Activated CD4-positive, alpha-beta T cell treated with anti-CD3 and anti-CD28 coated beads, Interleukin-2, Interleukin-4, amounts not matched to agents 100 ng/mL and 50 ng/mL, durations not matched to agents 16 hours and 8 hours (primary cell): ENCODE measurements at regions not wholly inside any gene's neighbourhood (a gene's known extent, or its start where the extent isn't known, plus 50 kb on each side); places are given as distances from the start of the nearest gene placed in this dataset.

Experiments used
- DNase-seq: peaks from one replicate; pipeline ENCODE4 v3.0.0-alpha.2; 2020; ENCODE audit warnings: low spot score

DNA sequence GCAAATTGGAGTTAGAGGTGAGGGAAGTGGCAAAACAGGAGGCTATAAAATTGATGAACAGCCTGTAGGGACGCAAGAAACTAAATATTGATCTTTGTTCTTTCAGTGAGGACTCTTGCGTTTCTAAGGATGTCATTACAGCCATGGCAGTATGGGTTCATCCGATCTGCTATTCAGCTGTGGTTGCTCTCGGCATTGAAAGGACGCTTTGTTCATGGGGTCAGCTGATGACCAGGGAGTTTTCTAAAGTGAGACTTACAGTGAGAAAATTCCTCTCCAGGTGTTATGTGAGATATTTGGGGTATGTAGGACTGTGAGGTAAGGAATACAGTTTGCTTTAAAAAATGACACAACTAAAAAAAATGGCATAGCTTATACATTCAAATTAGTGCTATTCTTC is 52.7 kb upstream of the PELI1 start:
- DNase-seq = no peak

DNA sequence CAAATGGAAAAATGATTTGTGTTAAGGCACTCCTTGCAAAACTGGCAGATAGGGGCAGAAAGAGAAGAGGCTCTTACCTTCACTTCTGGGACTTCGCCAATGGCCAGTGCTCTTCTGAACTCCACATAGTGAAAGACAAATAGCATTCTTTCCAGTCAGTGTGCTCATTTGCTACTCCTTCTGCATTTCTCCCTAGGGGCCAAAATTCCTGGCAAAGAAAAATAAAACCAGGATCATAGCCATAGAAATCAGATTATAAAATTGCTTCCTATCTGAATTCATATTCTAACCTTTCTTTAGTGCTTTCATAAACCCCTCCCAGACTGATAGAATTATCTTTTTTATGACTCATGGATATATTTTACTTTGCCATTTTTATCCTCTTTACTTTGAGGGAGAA is 56.9 kb upstream of the PELI1 start:
- no peak for DNase-seq

DNA sequence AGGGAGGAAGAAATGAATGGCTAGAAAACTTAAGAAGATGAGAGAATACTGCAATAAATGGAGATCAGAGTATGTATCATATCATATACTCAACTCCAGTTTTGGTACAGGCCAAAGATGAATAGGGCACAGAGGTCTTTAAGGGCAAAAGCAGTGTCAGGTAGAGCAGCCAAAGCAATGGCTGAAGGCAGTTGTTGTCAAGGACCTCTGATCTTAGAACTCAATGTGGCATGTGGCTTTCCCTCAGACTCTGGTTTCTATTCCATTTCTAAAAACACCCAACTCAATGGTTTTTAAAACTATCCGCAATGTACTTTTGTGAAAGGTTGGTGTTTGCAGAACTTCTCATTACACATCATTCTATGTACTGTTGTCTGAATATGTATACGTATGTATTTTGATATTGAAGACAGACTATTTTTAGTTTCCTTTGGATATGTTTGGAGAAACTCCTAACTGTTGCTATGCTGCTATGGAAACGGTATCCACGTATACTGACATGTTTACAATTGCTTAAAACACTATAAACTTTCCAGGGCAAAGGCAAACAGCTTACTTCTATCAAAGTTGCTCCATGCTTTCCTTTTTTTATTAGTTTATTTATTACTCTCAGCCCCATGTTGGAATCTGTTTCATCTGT is 58.1 kb upstream of the PELI1 start:
- no peak for DNase-seq

DNA sequence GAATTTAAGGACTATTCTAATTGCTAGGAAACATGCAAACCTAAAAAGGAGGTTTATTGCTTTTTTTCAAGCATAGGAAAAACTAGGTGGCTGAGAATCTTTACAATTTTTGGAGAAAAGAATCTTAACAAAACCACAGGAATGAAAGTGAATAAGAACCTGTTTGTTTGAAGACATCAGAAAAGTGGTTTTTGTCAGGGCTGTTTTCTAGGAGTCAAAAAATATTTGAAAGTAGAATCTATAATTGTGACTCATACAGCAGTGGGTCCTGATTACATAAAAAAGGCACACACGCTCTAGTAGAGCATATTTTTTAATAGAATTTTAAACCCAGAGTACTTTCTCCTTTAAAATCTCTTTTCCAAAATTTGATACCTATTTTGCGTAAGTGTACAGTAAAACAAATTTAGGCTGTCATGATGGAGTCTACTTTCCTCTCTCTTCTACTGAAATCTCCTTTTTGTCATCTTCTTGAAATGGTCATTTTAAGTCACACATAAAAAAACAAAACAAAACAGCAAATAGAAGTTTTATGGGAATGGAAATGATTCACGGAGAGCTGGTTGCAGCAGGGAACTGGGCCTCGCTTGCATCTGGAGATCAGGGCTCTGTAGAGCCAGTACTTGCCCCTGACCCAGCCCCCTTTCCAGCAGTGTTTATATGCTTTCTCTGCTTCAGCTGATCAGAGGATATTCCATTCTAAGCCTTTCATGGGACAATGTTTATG is 59.1 kb upstream of the PELI1 start:
- no peak for DNase-seq

DNA sequence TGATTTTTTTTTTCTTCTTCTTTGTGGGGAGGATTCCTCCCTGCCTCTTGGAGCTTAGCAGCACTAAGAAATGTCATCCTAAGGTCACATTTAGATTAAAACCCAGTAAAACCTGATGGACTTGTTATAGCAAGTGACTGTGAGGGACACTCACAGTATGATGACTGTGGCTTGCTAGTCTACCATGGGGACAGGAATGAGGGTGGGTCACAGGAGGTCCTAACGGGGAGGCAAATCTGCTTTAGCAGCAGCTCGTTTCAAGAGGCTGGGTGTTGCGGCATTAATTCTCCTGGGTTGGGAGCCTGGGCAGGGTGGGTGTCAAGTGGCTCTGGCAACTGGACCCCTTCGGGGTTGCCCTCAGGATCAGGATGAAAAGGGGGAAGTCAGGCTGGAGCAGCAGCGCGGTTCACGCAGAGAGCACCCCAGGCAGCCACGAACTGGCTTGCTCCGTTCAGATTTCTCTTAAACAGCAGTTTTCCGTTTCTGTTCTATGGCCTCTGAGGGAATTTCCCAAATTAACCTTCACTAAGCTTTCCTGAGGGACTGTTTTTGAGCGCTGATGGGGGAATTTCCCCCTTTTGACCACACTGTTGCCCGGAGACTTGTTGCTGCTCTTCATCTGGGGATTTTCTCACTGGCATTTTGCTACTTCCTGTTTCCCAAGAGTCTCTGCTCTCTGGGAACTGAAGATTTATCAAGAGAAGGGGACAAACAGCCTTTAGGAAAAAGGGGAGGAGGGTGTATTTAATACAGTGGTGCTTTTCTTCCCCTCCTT is 59.8 kb upstream of the PELI1 start:
- DNase-seq = peak; percentile 75

DNA sequence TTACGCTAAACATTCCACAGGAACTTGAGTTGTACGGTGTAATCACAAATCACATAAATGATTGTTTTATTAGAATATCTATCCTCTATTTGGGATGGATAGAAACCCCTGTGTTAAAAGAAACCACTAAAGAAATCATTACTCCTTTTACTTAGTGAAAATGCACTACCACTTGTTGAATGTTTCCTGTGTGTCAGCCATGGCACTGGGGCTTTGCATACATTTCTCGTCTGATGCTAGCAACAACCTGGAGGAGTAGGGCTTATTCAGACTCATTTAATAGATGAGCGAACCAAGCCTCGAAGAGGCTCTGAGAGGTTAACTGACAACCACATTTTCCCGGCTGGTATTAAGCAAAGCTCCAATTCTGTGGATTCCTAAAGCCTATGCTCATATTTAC is 60.5 kb upstream of the PELI1 start:
- DNase-seq = no peak

DNA sequence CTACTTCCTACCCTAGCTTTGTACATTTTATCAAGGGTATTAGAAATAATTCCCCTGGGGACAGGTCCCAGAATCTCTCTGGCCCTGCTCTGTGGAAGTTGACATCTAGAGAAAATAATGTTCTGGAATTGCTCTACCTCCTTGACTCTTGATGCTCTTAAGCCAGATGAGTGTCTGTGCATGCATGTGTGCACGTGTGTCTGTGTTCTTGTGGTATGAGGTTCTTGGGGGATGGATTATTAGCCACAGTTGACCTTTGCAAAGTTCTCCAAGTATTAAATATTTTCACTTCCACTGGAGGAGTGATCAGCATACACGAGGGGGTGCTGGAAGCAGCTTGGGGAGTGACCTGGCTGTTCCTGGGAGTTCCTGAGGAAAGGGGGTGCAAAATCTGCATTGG is 61.2 kb upstream of the PELI1 start:
- no peak for DNase-seq

DNA sequence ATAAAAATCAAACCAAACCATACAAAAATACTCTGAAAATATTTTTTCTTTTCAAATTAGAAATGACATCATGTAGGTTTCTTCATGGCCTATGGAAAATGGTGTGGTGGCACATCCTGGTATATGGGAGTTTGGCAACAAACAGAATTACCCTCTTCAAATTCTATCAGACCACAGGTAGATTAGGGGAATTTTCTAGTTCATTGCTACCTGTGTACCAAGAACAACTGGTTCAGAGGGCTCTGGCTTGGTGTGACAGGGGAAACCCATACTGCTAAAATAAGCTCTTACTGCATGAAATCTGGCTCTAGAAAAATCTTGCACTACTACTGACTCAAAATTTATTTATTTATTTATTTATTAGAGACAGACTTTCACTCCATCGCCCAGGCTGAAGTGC is 63.4 kb upstream of the PELI1 start:
- no peak for DNase-seq

DNA sequence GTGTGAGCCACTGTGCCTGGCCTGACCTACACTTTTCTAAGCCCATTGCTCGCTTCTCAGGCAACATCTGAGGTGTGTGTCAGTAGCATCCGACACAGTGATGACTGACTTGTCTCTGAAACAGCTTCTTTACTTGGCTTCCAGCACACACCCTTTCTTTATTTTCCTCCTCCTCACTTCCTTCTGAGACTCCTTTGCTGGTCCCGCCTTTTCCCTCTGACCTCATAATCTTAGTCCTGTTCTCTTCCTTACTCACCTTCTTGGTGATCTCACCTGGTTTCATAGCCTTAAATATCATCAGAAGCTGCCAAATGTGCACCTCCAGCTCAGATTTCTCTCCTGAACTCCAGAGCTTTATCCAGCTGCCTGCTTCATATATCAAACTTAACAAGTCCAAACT is 66.6 kb upstream of the PELI1 start:
- DNase-seq = no peak

DNA sequence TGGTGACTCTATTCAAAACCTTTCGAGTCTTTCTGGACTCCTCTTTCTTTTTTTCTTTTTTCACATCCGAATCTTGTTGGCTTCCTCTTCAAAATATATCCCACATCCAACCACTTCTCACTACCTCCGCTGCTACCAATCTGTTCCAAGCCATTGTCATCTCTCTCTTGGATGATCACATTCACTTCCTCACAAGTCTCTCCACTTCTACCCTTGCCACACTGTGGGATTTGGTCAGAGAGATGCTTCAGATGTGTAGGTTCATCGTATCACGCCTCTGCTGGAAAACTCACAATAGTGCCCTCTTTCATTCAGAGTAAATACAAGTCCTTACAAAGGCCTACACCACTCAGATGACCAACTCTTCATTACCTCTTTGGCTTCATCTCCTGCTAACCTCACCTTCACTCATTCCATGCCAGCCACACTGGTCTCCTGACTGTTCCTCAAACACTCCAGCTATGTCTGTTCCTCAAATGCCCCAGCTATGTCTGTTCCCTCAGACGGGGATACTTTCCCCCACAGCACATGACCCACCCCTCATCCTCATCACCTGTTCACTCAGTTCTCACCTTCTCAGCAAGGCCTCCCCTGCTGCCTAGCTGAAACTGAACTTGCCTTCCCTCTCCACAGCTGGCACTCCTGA is 67.2 kb upstream of the PELI1 start:
- DNase-seq = no peak

DNA sequence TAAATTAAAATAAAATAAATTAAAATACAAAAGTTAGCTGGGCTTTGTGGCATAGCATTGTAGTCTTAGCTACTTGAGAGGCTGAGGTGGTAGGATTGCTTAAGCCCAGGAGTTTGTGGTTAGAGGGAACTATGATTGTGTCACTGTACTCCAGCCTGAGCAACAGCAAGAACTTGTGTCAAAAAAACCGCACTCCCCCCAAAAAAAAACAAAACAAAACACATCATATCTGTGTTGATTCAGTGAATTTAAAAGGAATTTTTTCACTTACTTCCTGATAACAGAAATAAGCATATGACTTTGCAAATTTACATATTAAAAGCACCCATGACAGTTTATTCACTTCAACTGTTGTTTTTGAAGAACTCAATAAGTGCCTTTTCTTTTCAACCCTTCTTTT is 68.1 kb upstream of the PELI1 start:
- peak; percentile 66 for DNase-seq

DNA sequence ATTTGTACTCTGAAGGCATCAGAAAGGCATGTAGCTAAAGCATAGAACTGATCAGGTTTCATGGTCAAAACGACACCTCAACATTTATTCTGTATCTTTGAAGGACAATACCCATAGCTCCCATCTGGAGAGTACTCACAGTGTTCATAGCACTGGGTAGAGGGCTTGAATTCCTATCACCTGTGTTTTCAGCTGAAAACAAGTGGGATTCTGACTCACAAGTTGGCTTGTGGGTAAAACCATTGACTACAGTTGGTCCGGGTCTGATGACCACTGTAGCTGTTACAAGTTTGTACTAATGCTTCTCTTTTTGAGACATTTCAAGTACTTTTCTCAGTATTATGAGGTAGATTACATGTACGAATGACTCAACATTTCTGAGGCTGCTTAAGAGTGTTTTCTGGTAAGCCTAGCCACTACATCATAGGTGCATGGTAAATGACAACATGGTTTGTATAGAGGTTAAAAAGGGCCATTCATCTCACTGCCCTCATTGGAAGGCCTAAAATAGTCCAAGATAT is 68.6 kb upstream of the PELI1 start:
- peak; percentile 92 for DNase-seq

DNA sequence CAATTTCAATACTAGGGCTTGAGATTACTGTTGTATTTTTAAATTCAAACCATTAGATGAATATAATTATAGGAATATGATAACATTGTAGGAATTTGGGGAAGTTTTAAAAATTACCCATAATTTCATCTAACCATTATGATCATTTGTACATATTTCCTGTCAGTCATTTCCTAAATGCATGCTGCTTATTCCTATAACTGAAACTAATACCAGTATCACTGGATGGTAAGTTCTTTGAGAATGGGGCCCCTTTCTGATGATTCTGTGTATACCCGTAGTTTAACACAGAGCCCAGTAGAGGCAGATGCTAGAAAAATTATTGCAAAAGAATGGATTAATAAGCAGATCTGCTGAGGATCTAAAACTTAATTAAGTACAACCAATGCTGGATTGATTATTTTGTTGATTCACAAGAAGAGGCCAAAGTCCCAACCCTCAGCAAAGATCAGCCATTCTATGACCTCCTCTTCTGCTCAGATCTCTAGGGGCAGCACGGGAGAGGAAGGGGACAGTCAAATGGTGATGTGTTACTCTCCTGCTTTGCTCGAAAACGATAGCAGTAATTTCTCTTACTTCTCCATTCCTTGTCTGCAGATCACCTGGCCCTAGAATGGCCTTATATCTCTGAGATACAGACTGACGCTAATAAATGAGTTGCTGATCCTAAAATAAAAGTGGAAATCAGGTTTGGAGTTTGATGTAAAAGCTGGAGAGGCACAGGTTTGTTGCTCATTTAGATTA is 69.5 kb upstream of the PELI1 start:
- DNase-seq = peak; percentile 54

DNA sequence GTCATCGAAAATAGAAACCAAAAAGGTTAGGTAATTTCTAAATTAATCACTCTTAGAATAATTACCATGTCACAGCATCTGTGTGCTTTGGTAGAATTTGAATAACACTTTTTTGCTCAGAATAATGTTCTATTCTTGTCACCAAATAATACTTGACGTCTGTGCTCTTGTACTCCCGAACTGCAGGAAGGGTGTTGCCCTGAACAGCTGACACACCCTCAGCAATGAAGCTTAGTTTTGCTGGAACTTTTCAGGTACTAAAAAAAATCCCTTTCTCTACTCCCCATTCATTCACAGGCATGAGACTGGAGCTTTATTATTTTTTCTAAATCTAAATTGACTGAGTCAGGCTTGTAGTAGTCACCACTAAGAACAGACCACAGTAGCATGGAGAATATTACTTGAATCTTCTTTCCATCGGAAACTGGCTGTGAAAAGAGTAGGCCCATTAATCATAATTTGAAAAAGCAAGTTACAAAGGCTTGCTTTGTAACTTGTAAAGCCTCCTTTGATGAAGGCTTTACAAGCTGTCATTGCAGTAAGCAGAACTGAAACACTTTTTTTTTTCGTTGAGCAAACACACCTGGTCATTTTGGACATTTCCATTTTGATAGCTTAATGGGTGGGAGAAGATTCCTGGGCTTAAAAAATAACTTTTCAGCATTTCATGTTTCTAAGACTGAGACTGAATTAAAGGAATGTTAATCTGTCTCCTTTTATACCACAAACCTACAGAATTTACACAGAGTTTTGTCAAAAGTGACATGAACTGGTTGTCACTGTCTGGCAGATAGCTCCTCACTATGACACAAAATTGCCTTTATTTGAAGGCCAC is 70.3 kb upstream of the PELI1 start:
- peak; percentile 76 for DNase-seq

DNA sequence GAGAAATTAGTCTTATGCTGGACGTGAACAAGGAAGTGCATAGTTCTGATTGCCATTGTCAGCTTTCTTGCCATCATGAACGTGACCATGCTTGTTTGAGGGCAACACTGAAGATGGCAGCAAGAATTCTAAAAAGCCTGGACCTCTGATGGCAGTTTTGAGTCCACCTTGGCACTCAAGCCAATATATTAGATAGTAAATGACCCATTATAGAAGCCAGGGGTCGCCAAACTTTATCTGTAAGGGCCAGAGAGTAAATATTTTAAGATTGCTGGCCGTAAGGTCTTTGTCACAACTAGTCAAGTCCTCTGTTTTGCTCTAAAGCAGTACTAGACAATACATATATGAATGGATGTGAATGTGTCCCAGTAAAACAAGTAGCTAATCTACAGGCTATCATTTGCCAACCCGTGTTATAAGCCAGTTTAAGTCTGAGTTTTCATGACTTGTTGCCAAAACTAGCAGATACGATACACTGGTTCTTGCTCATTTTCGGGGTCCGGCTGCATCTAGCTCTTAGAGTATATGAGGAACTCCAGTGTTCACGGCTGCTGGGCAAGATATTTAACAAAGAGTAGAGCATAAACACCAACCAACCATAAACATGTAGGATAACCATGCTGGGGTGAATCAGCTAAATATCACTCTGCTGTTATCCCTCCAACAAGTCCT is 73.1 kb upstream of the PELI1 start:
- DNase-seq = no peak

DNA sequence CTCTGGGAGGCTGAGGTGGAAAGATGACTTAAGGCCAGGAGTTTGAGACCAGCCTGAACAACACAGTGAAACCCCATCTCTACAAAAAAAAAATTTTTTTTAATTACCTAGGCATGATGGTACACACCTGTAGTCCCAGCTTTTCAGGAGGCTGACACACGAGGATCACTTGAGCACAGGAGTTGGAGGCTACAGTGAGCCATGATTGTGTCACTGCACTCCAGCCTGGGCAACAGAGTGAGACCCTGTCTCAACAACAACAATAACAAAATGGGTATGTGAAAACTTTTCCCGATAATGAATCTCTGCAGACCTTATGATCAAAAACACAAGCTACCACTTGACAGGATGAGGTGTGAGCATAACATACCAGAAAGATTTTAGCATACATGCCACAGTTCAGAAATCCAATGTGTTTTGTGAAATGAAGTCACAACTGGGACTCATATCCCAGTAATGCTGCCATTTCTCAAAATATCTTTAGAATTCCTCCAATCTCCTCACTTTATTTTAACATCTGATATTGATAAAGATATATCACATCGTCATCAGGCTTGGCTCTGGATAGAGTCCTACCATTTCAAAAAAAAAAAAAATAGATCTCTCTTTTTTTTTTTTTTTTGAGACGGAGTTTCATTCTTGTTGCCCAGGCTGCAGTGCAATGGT is 74.0 kb upstream of the PELI1 start:
- DNase-seq = no peak

DNA sequence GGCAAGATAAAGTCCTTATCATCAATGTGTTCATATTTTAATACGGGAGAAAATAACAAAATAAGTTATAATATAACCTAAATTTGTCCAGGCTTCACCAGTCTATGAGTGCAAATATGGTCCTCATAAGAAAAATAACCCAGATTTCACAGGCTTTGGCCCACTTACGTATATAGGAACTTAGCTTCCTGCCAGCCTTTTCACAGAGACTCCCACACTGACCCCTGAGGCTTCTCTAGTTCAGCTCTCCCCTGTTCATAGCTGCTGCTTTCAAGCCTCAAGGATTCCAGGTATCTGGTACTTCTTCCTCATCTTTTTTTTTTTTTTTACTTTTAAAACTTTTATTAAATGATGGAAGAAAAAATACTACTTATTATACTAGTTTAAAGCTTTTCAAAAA is 74.9 kb upstream of the PELI1 start:
- DNase-seq = no peak

DNA sequence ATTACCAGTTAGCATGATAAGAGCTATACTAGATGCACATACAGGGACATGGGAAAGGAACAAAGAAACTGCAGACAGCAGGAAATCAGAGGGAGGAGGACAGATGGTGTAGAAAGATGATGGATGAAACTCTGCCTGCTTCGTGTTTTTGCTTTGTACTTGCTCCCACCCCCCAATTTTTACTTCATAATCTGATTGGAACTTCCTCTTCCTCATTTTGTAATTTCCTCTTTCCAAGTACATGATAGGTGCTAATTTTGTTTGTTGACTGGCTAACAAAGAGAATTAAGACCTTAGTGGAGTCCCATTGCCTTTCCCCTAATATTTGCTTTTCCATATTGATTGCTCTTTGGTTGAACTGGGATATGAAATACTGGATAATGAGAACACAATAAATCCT is 76.0 kb upstream of the PELI1 start:
- DNase-seq = no peak

DNA sequence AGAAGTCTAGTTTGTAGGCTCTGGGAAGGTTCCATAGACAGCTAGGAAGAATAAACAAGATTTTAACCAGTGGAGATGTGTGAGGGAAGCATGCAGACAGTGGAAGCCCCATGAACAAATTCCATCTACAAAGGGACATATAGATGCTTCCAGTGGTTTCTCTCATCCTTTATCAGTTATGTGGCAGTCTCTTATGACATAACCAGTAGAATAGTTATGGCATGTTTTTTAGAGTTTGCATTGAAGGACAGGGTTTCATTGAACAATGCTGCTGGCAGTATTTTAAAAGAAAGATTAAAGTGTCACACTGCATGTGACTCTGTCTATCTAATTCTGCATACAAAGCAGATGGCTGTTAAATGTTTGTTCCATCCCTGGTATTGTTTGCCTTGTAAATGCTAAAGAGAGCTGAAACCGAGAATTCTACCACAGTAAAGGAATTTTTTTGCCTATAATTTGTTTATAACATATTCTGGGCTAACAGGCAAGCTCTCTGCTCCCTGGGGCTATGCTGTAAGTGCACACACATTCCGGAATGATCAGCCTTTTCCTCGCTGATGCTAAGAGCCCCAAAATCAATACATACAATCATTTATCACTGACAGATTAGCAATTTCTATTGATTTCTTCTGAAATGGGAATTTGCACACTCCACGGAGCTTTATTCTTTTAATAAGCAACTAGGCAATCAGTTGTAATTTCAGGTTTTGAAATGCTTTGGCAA is 76.8 kb upstream of the PELI1 start:
- DNase-seq = no peak
